ENCODE measurements at regions not wholly inside any gene's neighbourhood (a gene's known extent, or its start where the extent isn't known, plus 50 kb on each side); places are given as distances from the start of the nearest gene placed in this dataset.

DNA sequence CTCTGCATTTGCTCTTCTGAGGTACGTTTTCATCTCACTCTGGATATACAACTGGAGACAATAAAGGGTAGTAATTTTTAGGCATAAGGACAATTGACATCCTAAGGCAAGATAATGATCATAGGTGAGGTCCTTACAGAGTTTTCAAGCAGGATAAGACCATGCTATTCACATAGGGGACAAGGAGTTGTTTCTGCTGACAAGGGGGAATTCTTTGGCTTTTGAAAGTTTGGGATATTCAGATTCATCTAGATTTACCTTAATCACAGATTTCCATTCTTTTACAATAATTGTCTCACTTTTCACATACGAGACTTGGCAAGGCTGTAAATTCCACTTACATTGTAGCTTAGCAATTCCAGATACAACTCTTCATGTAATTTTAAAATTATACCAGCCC, 256.2 kb downstream of the AASDHPPT start:
- Histone ChIP-seq H4K20me1 (ENCODE audit: control insufficient read depth, insufficient read depth, low read depth, low read length) (no peaks in the 10 kb centered on the region), H3K36me3 (ENCODE audit: control insufficient read depth, low read length) (no peaks in the 10 kb centered on the region), H3K4me1 (ENCODE audit: control insufficient read depth, low read length) (no peaks in the 10 kb centered on the region), H3K9me3 (ENCODE audit: control insufficient read depth, insufficient read depth, low read length) (no peaks in the 10 kb centered on the region), H3K9me2 (replicated peaks; ENCODE audit: control insufficient read depth, low read length) (no peaks in the 10 kb centered on the region), H3K4me3 (ENCODE audit: low read length) (no peak overlapping the region), H3K27me3 (ENCODE audit: control insufficient read depth, low read length) (no peaks in the 10 kb centered on the region), H3F3A (ENCODE audit: control insufficient read depth, insufficient read depth) (no peaks in the 10 kb centered on the region), H3K27ac (ENCODE audit: low read depth, low read length) (no peak overlapping the region), H3K4me2 (ENCODE audit: low read length) (no peak overlapping the region), H3K79me2 (ENCODE audit: control insufficient read depth, low read length) (no peaks in the 10 kb centered on the region)
- TF ChIP-seq EZH2phosphoT487 (IDR thresholded peaks at IDR 0.05; ENCODE audit: borderline replicate concordance, low read length): no peak
- TF ChIP-seq, protein P1, sequence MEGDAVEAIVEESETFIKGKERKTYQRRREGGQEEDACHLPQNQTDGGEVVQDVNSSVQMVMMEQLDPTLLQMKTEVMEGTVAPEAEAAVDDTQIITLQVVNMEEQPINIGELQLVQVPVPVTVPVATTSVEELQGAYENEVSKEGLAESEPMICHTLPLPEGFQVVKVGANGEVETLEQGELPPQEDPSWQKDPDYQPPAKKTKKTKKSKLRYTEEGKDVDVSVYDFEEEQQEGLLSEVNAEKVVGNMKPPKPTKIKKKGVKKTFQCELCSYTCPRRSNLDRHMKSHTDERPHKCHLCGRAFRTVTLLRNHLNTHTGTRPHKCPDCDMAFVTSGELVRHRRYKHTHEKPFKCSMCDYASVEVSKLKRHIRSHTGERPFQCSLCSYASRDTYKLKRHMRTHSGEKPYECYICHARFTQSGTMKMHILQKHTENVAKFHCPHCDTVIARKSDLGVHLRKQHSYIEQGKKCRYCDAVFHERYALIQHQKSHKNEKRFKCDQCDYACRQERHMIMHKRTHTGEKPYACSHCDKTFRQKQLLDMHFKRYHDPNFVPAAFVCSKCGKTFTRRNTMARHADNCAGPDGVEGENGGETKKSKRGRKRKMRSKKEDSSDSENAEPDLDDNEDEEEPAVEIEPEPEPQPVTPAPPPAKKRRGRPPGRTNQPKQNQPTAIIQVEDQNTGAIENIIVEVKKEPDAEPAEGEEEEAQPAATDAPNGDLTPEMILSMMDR (IDR thresholded peaks at IDR 0.05; ENCODE audit: low read depth, low read length, poor library complexity, severe bottlenecking): no peak

DNA sequence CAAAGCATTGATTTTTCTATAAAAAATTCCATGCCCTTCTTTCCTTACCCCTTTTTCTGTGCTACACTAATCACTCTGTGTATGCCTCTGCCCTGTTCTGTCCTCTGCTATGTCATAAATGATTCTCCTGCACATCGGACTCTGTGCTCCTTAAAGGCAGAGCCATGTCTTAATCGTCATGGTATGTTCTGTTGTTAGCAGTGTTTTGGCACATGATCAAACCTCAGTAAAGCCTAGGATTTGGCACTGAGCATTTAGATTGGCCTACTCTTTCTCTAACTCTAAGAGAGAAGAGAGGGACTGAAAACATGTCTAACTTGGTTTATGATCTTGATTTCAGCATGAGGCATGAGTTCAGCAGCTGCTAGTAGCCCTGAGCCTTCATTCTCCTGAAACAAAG, 266.9 kb downstream of the AASDHPPT start:
- Histone ChIP-seq H3K36me3 (ENCODE audit: control insufficient read depth, low read length) (no peaks in the 10 kb centered on the region), H3K79me2 (ENCODE audit: control insufficient read depth, low read length) (no peaks in the 10 kb centered on the region), H3K27me3 (ENCODE audit: control insufficient read depth, low read length) (no peaks in the 10 kb centered on the region), H3K4me2 (ENCODE audit: low read length) (no peak overlapping the region), H3K9me2 (replicated peaks; ENCODE audit: control insufficient read depth, low read length) (no peaks in the 10 kb centered on the region), H3K4me1 (ENCODE audit: control insufficient read depth, low read length) (no peaks in the 10 kb centered on the region), H4K20me1 (ENCODE audit: control insufficient read depth, insufficient read depth, low read depth, low read length) (no peaks in the 10 kb centered on the region), H3K27ac (ENCODE audit: low read depth, low read length) (no peak overlapping the region), H3F3A (ENCODE audit: control insufficient read depth, insufficient read depth) (no peaks in the 10 kb centered on the region), H3K4me3 (ENCODE audit: low read length) (no peak overlapping the region), H3K9me3 (ENCODE audit: control insufficient read depth, insufficient read depth, low read length) (no peaks in the 10 kb centered on the region)
- TF ChIP-seq, protein P1 (IDR thresholded peaks at IDR 0.05; ENCODE audit: low read depth, low read length, poor library complexity, severe bottlenecking): no peak

DNA sequence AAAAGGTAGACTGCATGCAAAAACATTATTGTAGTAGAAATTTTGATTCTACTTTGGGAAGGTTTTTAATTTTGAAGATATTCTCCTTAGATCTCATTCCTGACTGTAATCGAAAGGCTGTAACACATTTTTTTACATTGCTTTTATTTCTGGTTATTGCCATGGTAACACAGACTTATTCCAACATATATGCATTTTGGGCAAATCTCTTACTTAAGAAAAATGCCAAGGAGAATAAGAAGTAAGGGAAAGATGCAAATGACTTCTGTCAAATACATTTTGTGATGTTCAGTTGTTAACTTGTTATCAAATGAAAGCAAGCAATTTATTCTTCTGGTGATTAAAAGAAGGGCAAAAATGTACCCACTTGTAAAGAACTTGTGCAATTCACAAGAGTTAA, 267.5 kb downstream of the AASDHPPT start:
- Histone ChIP-seq H3K4me3 (ENCODE audit: low read length) (no peak overlapping the region), H3K4me2 (ENCODE audit: low read length) (no peak overlapping the region), H3K27ac (ENCODE audit: low read depth, low read length) (no peak overlapping the region), H3K4me1 (ENCODE audit: control insufficient read depth, low read length) (no peaks in the 10 kb centered on the region), H3K9me3 (ENCODE audit: control insufficient read depth, insufficient read depth, low read length) (no peaks in the 10 kb centered on the region), H3K79me2 (ENCODE audit: control insufficient read depth, low read length) (no peaks in the 10 kb centered on the region), H3K36me3 (ENCODE audit: control insufficient read depth, low read length) (no peaks in the 10 kb centered on the region), H3K27me3 (ENCODE audit: control insufficient read depth, low read length) (no peaks in the 10 kb centered on the region), H3K9me2 (replicated peaks; ENCODE audit: control insufficient read depth, low read length) (no peaks in the 10 kb centered on the region), H4K20me1 (ENCODE audit: control insufficient read depth, insufficient read depth, low read depth, low read length) (no peaks in the 10 kb centered on the region), H3F3A (ENCODE audit: control insufficient read depth, insufficient read depth) (no peaks in the 10 kb centered on the region)
- TF ChIP-seq EZH2phosphoT487 (IDR thresholded peaks at IDR 0.05; ENCODE audit: borderline replicate concordance, low read length): no peak
- TF ChIP-seq, protein P1 (IDR thresholded peaks at IDR 0.05; ENCODE audit: low read depth, low read length, poor library complexity, severe bottlenecking): no peak

DNA sequence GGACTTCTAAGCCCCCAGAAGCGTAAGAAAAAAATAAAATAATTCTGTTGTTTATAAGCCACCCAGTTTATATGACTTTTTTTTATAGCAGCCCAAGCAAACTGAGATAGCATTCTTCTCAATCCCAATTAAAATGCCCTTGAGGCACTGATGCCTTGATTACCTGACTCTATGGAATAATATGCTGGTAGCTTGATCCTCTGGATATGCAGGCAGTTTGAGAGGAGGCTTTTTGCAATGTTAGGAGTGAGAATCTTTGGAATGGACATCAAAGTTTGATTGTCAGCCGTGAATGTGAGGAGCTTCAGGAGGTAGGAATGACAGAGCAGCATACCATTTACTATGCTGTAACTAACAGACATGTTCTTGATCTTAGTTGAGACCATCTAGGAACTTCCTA, 275.6 kb downstream of the AASDHPPT start:
- no peaks in the 10 kb centered on the region for H3K9me3 ChIP-seq (ENCODE audit: control insufficient read depth, insufficient read depth, low read length)
- no peaks in the 10 kb centered on the region for H3F3A ChIP-seq (ENCODE audit: control insufficient read depth, insufficient read depth)
- TF ChIP-seq, protein P1 (IDR thresholded peaks at IDR 0.05; ENCODE audit: low read depth, low read length, poor library complexity, severe bottlenecking): no peak
- no peak for TF ChIP-seq EZH2phosphoT487 (IDR thresholded peaks at IDR 0.05; ENCODE audit: borderline replicate concordance, low read length)
- no peak overlapping the region for H3K4me2 ChIP-seq (ENCODE audit: low read length)
- no peaks in the 10 kb centered on the region for H3K4me1 ChIP-seq (ENCODE audit: control insufficient read depth, low read length)
- no peaks in the 10 kb centered on the region for H3K79me2 ChIP-seq (ENCODE audit: control insufficient read depth, low read length)
- H3K36me3 ChIP-seq (ENCODE audit: control insufficient read depth, low read length): no peaks in the 10 kb centered on the region
- H3K9me2 ChIP-seq (replicated peaks; ENCODE audit: control insufficient read depth, low read length): no peaks in the 10 kb centered on the region
- H3K27ac ChIP-seq (ENCODE audit: low read depth, low read length): no peak overlapping the region
- no peaks in the 10 kb centered on the region for H4K20me1 ChIP-seq (ENCODE audit: control insufficient read depth, insufficient read depth, low read depth, low read length)
- no peak overlapping the region for H3K4me3 ChIP-seq (ENCODE audit: low read length)
- H3K27me3 ChIP-seq (ENCODE audit: control insufficient read depth, low read length): no peaks in the 10 kb centered on the region
